Epithelial cell of proximal tubule (primary cell): ENCODE measurements at regions not wholly inside any gene's neighbourhood (a gene's known extent, or its start where the extent isn't known, plus 50 kb on each side); places are given as distances from the start of the nearest gene placed in this dataset.
A peak's percentile ranks its signal among the peaks of the same experiment; 100 is the strongest.
"Not testable (repeated sequence)": the region's sequence is repeated elsewhere in the genome, so short reads cannot be mapped to it uniquely, and the experiment has no call there.

Experiments used
- DNase-seq: peaks from one replicate; pipeline ENCODE4 v3.0.0-alpha.2; 2011; ENCODE audit warnings: low read depth
- H3K4me3 ChIP-seq: 2 replicates; pipeline ENCODE4 v1.5.1; 2011; ENCODE audit warnings: low read depth, mild to moderate bottlenecking, low read length
- TF ChIP-seq, protein P1 (sequence below): conservative IDR thresholded peaks from 2 replicates; pipeline ENCODE4 v1.5.1; 2012; ENCODE audit warnings: low read depth, mild to moderate bottlenecking, low read length

DNA sequence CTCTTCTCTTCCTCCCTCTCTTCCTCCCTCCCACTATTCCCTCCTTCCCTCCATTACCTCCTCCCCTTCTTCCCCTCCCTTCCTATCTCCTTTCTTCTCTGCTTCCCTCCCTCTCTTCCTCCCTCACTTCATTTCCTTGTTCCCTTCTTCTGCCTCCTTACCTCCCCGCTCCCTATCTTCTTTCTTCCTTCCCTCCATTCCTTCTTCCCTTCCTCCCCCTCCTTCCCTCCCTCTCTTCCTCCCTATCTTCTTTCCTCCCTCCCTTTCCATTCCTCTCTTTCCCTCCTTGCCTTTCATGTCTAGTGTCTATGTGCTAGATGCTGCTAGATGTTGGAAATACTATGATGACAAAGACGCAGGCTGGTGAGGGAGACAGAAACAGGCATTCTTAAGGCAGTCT, 246.0 kb downstream of the TDRD15 start:
- TF ChIP-seq, protein P1, sequence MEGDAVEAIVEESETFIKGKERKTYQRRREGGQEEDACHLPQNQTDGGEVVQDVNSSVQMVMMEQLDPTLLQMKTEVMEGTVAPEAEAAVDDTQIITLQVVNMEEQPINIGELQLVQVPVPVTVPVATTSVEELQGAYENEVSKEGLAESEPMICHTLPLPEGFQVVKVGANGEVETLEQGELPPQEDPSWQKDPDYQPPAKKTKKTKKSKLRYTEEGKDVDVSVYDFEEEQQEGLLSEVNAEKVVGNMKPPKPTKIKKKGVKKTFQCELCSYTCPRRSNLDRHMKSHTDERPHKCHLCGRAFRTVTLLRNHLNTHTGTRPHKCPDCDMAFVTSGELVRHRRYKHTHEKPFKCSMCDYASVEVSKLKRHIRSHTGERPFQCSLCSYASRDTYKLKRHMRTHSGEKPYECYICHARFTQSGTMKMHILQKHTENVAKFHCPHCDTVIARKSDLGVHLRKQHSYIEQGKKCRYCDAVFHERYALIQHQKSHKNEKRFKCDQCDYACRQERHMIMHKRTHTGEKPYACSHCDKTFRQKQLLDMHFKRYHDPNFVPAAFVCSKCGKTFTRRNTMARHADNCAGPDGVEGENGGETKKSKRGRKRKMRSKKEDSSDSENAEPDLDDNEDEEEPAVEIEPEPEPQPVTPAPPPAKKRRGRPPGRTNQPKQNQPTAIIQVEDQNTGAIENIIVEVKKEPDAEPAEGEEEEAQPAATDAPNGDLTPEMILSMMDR, result no peak
- DNase-seq, result no peak
- no peak overlapping the region for H3K4me3 ChIP-seq

DNA sequence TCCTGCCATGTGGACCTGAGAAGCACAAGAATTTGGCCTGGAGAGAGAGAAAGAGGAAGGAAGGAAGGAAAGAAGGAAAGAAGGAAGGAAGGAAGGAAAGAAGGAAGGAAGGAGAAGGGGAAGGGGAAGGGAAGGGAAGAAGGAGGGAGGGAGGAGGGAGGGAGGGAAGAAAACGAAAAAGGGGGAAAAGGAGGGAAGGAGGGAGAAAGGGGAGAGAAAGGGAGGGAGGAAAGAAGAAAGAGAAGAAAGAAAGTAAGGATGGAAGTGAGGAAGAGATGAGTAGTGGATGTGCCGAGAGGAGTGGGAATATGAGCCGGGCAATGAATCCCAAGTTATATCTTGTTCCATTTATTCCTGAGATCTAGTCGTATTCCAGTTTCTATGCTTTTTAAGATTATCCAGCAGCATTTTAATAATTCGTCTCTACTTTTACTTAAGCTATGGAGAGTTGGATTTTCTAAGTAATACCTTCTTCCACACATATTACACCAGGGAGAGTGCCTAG, 247.8 kb downstream of the TDRD15 start:
- no peak for DNase-seq
- TF ChIP-seq, protein P1, result no peak
- no peak overlapping the region for H3K4me3 ChIP-seq

DNA sequence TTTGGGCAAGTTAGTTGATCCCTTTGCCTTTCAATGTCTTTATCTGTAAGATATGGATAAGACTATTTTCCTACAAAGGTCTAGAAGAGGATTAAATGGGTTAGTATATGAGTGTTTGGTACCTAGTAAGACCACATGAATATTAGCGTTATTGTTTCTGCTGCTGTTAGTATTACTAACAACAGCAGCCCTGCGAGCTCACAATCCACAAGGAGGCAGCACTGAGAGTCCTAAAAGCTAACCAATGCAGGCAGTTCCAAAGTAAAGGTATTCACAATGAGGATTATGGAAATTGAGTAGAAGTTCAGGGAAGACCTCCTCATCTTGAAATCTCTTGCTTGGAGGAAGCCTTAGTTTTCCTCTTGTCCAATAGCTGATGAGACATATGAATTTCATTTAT, 248.9 kb downstream of the TDRD15 start:
- TF ChIP-seq, protein P1, result peak; percentile 75
- no peak for DNase-seq
- H3K4me3 ChIP-seq, result no peak overlapping the region

DNA sequence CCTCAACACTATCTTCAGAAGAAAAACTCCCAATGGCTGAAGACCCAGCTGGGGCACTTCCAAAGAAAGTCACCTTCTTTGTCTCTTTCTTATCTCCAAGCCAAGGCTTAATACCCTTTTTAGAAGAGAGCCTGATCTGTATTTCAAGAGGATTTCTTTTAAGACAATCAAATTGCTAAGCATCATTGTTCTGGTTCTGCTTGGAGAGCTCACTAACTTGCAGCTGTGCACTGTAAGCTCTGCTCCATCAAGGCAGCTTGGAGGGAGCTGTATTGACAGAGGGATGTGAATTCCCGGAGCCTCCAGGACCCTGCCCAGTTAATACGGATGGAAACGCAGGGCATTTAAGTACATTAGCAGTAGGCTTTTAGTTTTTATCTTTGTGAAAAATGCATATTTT, 253.1 kb downstream of the TDRD15 start:
- H3K4me3 ChIP-seq, result no peak overlapping the region
- no peak for DNase-seq
- TF ChIP-seq, protein P1, result no peak

DNA sequence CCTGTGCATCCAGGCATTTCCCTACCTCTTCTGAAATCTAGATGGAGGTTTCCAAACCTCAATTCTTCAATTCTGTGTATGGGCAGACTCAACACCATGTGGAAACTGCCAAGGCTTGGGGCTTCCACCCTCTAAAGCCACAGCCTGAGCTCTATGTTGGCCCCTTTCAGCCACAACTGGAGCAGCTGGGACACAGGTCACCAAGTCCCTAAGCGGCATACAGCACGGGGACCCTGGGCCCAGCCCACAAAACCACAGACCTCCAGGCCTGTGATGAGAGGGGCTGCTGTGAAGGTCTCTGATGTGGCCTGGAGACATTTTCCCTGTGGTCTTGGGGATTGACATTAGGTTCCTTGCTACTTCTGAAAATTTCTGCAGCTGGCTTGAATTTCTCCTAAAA, 255.4 kb downstream of the TDRD15 start:
- TF ChIP-seq, protein P1, result no peak
- H3K4me3 ChIP-seq, result no peak overlapping the region

DNA sequence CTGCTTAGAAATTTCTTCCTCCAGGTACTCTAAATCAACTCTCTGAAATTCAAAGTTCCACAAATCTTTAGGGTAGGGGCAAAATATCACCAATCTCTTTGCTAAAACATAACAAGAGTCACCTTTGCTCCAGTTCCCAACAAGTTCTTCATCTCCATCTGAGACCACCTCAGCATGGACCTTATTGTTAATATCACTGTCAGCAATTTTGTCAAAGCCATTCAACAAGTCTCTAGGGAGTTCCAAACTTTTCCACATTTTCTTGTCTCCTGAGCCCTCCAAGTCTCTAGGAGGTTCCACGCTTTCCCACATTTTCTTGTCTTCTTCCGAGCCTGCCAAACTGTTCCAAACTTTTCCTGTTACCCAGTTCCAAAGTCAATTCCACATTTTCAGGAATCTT, 255.9 kb downstream of the TDRD15 start:
- H3K4me3 ChIP-seq, DNase-seq: not testable (repeated sequence)

More for the DNA sequence above, 255.4 kb downstream of the TDRD15 start:
- DNase-seq, result no peak

DNA sequence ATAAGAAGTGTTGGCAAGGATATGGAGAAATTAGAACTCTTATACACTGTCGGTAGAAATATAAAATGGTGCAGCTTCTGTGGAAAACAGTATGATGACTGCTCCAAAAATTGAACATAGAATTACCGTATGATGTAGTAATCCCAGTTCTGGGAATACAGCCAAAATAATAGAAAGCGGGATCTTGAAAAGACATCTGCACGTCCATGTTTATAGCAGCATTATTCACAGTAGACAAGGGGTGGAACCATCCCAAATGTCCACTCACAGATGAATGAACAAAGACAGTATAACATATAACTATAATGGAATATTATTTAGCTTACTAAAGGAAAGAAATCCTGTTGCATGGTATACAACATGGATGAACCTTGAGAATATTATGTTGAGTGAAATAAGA, 257.7 kb downstream of the TDRD15 start:
- DNase-seq, result no peak
- H3K4me3 ChIP-seq, result no peak overlapping the region
- TF ChIP-seq, protein P1, result no peak
